HepG2 (cell line): ENCODE measurements at regions not wholly inside any gene's neighbourhood (a gene's known extent, or its start where the extent isn't known, plus 50 kb on each side); places are given as distances from the start of the nearest gene placed in this dataset.

Experiments used
- ATAC-seq: fragments of 200-7000 bp; cut with Tn5 transposase; 3 replicates; pipeline ENCODE4 v1.9.1; 2020; ENCODE audit warnings: mild to moderate bottlenecking, moderate library complexity
- BruUV-seq: library from RNA; stranded (reverse); fragments of 400-500 nt; replicated peaks from 2 replicates; lab custom pipeline; 2021; lab: Mats Ljungman, UMichigan
- CTCF ChIA-PET: fragments of 300-600 bp; formaldehyde crosslinking; extraction: SDS; loops from one replicate; lab custom pipeline; 2021; ENCODE audit warnings: low total read pairs, inconsistent platforms, low intra/inter-chr PET ratio; lab: Yijun Ruan, JAX
- POLR2A ChIA-PET: fragments of 350-600 bp; sonication (Branson Sonifier 250); formaldehyde crosslinking; loops from one replicate; lab custom pipeline; 2020; ENCODE audit warnings: antibody characterized with exemption, inconsistent platforms; lab: Yijun Ruan, JAX
- DNase-seq: peaks from one replicate; pipeline ENCODE4 v3.0.0-alpha.2; 2015; ENCODE audit warnings: low spot score
- FAIRE-seq: peaks from 3 replicates; lab custom pipeline; 2011; peaks lifted over from hg19 to GRCh38; lab: Jason Lieb, UNC
- H2AFZ ChIP-seq: one replicate; pipeline ENCODE4 v1.6.1; 2011; ENCODE audit warnings: low read length, inconsistent platforms
- H3K27ac ChIP-seq: fragments of 300-600 bp; 3 replicates; pipeline ENCODE4 v1.8.0; 2011; ENCODE audit warnings: mixed run types, mild to moderate bottlenecking, mixed read lengths, low read length, inconsistent platforms; ENCODE audit not compliant: insufficient read depth; ENCODE audit errors: extremely low read length
- H3K27me3 ChIP-seq, 2 experiments: fragments of 200-600 bp in 1 of 2; 2 replicates in 1 of 2; 3 replicates in 1 of 2; pipeline versions ENCODE4 v1.6.0 to v1.8.0; 2011; ENCODE audit warnings: low read length in 2 of 2, mild to moderate bottlenecking in 2 of 2, moderate library complexity in 2 of 2, inconsistent platforms in 1 of 2; ENCODE audit not compliant: insufficient read depth in 2 of 2, control insufficient read depth in 1 of 2
- H3K36me3 ChIP-seq, 2 experiments: fragments of 200-600 bp in 1 of 2; replicated peaks in 1 of 2; 2 replicates in 1 of 2; 3 replicates in 1 of 2; pipeline versions ENCODE4 v1.5.1 to v1.8.0; 2011; ENCODE audit warnings: low read length in 2 of 2, inconsistent platforms in 1 of 2; ENCODE audit not compliant: insufficient read depth in 2 of 2, control insufficient read depth in 1 of 2
- H3K4me1 ChIP-seq: 2 replicates; pipeline ENCODE4 v1.5.1; 2012; ENCODE audit warnings: low read length, inconsistent platforms; ENCODE audit not compliant: insufficient read depth
- H3K4me2 ChIP-seq: 2 replicates; pipeline ENCODE4 v1.6.0; 2011; ENCODE audit warnings: low read depth, low read length, inconsistent platforms
- H3K4me3 ChIP-seq, 3 experiments: fragments of 200-600 bp in 1 of 3; sonication (generic), shearing (Covaris generic) in 1 of 3; replicated peaks in 1 of 3; 2 replicates each; pipeline ENCODE4 v1.5.1; 2011 to 2016; ENCODE audit warnings: low read length in 3 of 3, inconsistent platforms in 2 of 3, low read depth in 2 of 3, mild to moderate bottlenecking in 2 of 3, control low read depth in 1 of 3, mixed read lengths in 1 of 3; ENCODE audit not compliant: insufficient read depth in 1 of 3
- H3K79me2 ChIP-seq: one replicate; pipeline ENCODE4 v1.6.1; 2011; ENCODE audit warnings: low read length, inconsistent platforms; ENCODE audit not compliant: insufficient read depth
- H3K9ac ChIP-seq: 2 replicates; pipeline ENCODE4 v1.6.0; 2011; ENCODE audit warnings: mild to moderate bottlenecking, low read depth, low read length, inconsistent platforms; ENCODE audit not compliant: insufficient read depth
- H3K9me3 ChIP-seq: 2 replicates; pipeline ENCODE4 v1.5.1; 2012; ENCODE audit warnings: mild to moderate bottlenecking, low read length
- H4K20me1 ChIP-seq: 2 replicates; pipeline ENCODE4 v1.6.0; 2011; ENCODE audit warnings: inconsistent platforms, mild to moderate bottlenecking, low read length, moderate library complexity; ENCODE audit not compliant: insufficient read depth
- CCAR2 ChIP-seq: fragments of 200-400 bp; formaldehyde crosslinking; optimal IDR thresholded peaks from 2 replicates; pipeline ENCODE3; 2018; ENCODE audit warnings: low read depth, mild to moderate bottlenecking, low read length, moderate library complexity
- IRF2 ChIP-seq: IDR thresholded peaks from 2 replicates; pipeline ENCODE4 v1.6.1; 2018; ENCODE audit warnings: missing genetic modification reagents, missing compliant biosample characterization
- NFRKB ChIP-seq: fragments of 450-650 bp; IDR thresholded peaks from 2 replicates; pipeline ENCODE4 v1.6.1; 2017
- PAX8 ChIP-seq: sonication (generic); formaldehyde crosslinking; IDR thresholded peaks from 2 replicates; pipeline ENCODE4 v1.8.0; 2022; ENCODE audit warnings: mild to moderate bottlenecking, missing genetic modification reagents, borderline replicate concordance
- TAF15 ChIP-seq: fragments of 200-400 bp; formaldehyde crosslinking; IDR thresholded peaks from one replicate; pipeline ENCODE4 v1.6.1; 2018; ENCODE audit warnings: mild to moderate bottlenecking, low read depth, low read length; ENCODE audit not compliant: poor library complexity, severe bottlenecking
- ZNF879 ChIP-seq: sonication (generic); formaldehyde crosslinking; IDR thresholded peaks from 2 replicates; pipeline ENCODE4 v1.8.1; 2023; ENCODE audit warnings: missing genetic modification reagents
- WGBS: methylation state at CpG from one replicate; pipeline ENCODE4 v1.1.6; 2017; ENCODE audit warnings: low lambda C conversion rate; 5-methylcytosine and 5-hydroxymethylcytosine counted together
- in situ Hi-C: cut with HindIII; loops from 2 replicates; pipeline ENCODE4 v1.10.0; 2017; ENCODE audit warnings: low pct_unique_long_range_greater_than_20kb; ENCODE audit not compliant: extremely low pct_ligation_motif_present
- intact Hi-C: fragments of 100-400 bp; cut with micrococcal nuclease; formaldehyde crosslinking; loops from one replicate; pipeline ENCODE4 v1.10.0; 2022; ENCODE audit not compliant: unreplicated experiment
- TF ChIP-seq, protein P1 (sequence below): sonication (generic); formaldehyde crosslinking; conservative IDR thresholded peaks from 2 replicates; pipeline ENCODE4 v1.4.0; 2020; ENCODE audit warnings: missing genetic modification reagents
- TF ChIP-seq, protein P2 (sequence below): sonication (generic); formaldehyde crosslinking; conservative IDR thresholded peaks from 2 replicates; pipeline ENCODE4 v1.4.0; 2020; ENCODE audit warnings: missing genetic modification reagents
- TF ChIP-seq, protein P3 (sequence below): sonication (generic); formaldehyde crosslinking; IDR thresholded peaks from 2 replicates; pipeline ENCODE4 v1.5.1; 2020; ENCODE audit warnings: mild to moderate bottlenecking, missing genetic modification reagents, borderline replicate concordance
- TF ChIP-seq, protein P4 (sequence below): sonication (generic); formaldehyde crosslinking; IDR thresholded peaks from 2 replicates; pipeline ENCODE4 v1.8.0; 2022; ENCODE audit warnings: missing genetic modification reagents, low read depth, mild to moderate bottlenecking, borderline replicate concordance

DNA sequence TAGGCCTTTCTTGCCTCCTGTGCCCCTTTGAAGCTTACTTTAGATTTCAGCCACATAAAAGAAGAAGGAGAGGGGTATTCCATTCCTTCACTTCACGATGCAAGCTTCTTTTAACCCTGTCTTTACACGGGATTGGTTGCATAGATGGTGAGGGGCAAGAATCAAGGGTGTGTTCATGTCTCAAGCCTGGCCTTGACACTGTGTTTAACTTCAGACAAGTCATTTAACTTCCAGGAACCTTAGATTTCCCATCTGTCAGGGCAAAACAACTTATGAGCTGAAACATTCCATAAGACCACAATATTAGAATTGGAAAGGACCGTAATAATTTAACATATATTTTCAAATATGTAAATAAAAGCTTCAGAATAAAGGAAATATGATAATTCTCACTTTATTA is 344.5 kb downstream of the MFSD1 start:
- no peak overlapping the region for H2AFZ ChIP-seq
- H4K20me1 ChIP-seq: no peaks in the 10 kb centered on the region
- intact Hi-C loops: no loop called here
- no peaks in the 10 kb centered on the region for H3K4me1 ChIP-seq
- in situ Hi-C loops: no loop called here
- CTCF ChIA-PET: no interaction called here
- TF ChIP-seq IRF2 (no peak), PAX8 (CRISPR knock-in tag) (no peak), ZNF879 (no peak)
- TF ChIP-seq, protein P1, sequence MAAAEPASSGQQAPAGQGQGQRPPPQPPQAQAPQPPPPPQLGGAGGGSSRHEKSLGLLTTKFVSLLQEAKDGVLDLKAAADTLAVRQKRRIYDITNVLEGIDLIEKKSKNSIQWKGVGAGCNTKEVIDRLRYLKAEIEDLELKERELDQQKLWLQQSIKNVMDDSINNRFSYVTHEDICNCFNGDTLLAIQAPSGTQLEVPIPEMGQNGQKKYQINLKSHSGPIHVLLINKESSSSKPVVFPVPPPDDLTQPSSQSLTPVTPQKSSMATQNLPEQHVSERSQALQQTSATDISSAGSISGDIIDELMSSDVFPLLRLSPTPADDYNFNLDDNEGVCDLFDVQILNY (CRISPR knock-in tag): no peak
- TF ChIP-seq, all 625 proteins: peak for 0
- Histone ChIP-seq H3K27me3 (no peaks in the 10 kb centered on the region; a peak in 1 of 5 replicates), H3K9me3 (no peaks in the 10 kb centered on the region), H3K4me3 (no peak overlapping the region), H3K36me3 (no peaks in the 10 kb centered on the region), H3K9ac (no peak overlapping the region), H3K27ac (no peak overlapping the region), H3K79me2 (no peaks in the 10 kb centered on the region), H3K4me2 (no peak overlapping the region)
- FAIRE-seq: no peak
- WGBS: 0% methylated on average over 3 of the region's 3 CpGs
- no TSS peak for BruUV-seq
- POLR2A ChIA-PET: no interaction called here
- no peak for DNase-seq
- no peak for ATAC-seq

DNA sequence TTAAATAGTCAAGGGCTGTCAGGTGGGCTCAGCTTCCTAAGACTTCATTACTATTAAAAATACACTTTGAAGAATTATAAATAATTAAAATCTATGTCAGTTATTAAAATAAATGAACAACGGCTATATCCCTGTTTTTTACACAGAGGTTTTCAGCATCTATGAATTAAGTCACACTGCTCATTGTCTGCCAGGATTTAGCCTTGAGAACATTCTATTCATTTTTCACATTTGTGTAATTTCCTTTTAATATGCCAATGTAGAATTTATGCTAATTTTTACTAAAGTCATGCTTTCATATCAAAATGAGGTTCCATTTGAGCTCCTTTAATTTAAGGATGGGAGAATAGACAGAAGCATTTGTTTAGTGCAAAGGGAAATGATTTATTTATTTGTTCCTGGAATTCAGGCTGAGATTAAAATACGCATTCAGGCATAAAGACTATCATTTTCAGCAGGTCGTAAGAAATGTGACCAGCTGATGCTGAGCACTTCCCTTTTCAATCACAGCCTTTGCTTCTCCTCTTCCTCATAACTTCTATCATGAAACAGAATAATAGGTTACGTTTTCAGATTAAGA is 345.1 kb downstream of the MFSD1 start:
- intact Hi-C loops (no loop called here), in situ Hi-C loops (no loop called here)
- Histone ChIP-seq H2AFZ (no peak overlapping the region), H3K9me3 (no peaks in the 10 kb centered on the region), H3K27ac (no peak overlapping the region), H3K4me1 (no peaks in the 10 kb centered on the region), H3K79me2 (no peaks in the 10 kb centered on the region), H3K4me2 (no peak overlapping the region), H3K4me3 (no peak overlapping the region), H3K27me3 (no peaks in the 10 kb centered on the region; a peak in 1 of 5 replicates), H4K20me1 (no peaks in the 10 kb centered on the region), H3K36me3 (no peaks in the 10 kb centered on the region), H3K9ac (no peak overlapping the region)
- no peak for DNase-seq
- TF ChIP-seq CCAR2: no peak
- TF ChIP-seq TAF15: no peak
- TF ChIP-seq, protein P2, sequence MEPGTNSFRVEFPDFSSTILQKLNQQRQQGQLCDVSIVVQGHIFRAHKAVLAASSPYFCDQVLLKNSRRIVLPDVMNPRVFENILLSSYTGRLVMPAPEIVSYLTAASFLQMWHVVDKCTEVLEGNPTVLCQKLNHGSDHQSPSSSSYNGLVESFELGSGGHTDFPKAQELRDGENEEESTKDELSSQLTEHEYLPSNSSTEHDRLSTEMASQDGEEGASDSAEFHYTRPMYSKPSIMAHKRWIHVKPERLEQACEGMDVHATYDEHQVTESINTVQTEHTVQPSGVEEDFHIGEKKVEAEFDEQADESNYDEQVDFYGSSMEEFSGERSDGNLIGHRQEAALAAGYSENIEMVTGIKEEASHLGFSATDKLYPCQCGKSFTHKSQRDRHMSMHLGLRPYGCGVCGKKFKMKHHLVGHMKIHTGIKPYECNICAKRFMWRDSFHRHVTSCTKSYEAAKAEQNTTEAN (CRISPR knock-in tag): no peak
- TF ChIP-seq, protein P3, sequence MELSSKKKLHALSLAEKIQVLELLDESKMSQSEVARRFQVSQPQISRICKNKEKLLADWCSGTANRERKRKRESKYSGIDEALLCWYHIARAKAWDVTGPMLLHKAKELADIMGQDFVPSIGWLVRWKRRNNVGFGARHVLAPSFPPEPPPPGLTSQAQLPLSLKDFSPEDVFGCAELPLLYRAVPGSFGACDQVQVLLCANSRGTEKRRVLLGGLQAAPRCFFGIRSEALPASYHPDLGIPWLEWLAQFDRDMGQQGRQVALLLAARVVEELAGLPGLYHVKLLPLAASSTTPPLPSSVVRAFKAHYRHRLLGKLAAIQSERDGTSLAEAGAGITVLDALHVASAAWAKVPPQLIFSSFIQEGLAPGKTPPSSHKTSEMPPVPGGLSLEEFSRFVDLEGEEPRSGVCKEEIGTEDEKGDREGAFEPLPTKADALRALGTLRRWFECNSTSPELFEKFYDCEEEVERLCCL (CRISPR knock-in tag): no peak
- TF ChIP-seq, protein P4, sequence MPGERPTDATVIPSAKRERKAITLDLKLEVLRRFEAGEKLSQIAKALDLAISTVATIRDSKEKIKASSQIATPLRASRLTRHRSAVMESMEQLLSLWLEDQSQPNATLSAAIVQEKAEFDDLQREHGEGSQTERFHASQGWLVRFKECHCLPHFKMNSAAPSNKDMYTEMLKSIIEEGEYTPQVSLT (CRISPR knock-in tag): no peak
- no peak for TF ChIP-seq NFRKB
- ChIA-PET CTCF (no interaction called here), POLR2A (no interaction called here)
- no peak for FAIRE-seq
- 15% methylated on average over 4 of the region's 4 CpGs for WGBS
- no TSS peak for BruUV-seq
- ATAC-seq: no peak
